ENCODE measurements at regions not wholly inside any gene's neighbourhood (a gene's known extent, or its start where the extent isn't known, plus 50 kb on each side); places are given as distances from the start of the nearest gene placed in this dataset.

DNA sequence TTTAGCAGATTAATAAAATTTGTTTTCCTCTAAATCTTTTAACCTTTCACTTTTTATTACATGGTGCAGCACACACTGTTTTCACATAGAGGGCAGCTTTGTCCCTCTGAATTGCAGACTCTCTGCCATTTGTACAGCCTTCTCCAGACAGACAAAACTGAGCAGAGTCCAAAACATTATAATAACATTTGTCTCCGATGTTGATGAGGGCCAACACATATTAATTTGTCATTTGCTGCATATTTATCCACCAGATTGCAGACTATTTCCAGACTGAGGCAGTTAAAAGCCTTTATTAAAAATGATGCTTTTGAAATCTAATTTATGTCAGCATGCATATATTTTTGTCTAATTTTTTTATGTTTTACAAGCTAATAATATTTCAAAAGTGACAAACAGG lies 1251.9 kb upstream of the SLC10A2 start:
- Histone ChIP-seq H3K9me3 (ENCODE audit: insufficient read depth, low read length) (no peaks in the 10 kb centered on the region), H3K36me3 (replicated peaks; ENCODE audit: low read depth, low read length) (no peaks in the 10 kb centered on the region), H3K4me3 (ENCODE audit: low read length) (no peak overlapping the region), H3K4me1 (ENCODE audit: low read length) (no peaks in the 10 kb centered on the region), H3K27ac (ENCODE audit: low read length) (no peak overlapping the region), H3K9ac (ENCODE audit: low read length) (no peak overlapping the region), H3K4me2 (ENCODE audit: low read length) (no peak overlapping the region), H3K79me2 (ENCODE audit: low read length) (no peaks in the 10 kb centered on the region), H3K27me3 (ENCODE audit: low read depth, low read length) (no peaks in the 10 kb centered on the region), H4K20me1 (ENCODE audit: insufficient read depth, low read length) (no peaks in the 10 kb centered on the region), H2AFZ (ENCODE audit: low read depth, low read length) (no peak overlapping the region)
- no peak for TF ChIP-seq EZH2phosphoT487 (IDR thresholded peaks at IDR 0.05; ENCODE audit: low read depth)
- TF ChIP-seq, protein P1, sequence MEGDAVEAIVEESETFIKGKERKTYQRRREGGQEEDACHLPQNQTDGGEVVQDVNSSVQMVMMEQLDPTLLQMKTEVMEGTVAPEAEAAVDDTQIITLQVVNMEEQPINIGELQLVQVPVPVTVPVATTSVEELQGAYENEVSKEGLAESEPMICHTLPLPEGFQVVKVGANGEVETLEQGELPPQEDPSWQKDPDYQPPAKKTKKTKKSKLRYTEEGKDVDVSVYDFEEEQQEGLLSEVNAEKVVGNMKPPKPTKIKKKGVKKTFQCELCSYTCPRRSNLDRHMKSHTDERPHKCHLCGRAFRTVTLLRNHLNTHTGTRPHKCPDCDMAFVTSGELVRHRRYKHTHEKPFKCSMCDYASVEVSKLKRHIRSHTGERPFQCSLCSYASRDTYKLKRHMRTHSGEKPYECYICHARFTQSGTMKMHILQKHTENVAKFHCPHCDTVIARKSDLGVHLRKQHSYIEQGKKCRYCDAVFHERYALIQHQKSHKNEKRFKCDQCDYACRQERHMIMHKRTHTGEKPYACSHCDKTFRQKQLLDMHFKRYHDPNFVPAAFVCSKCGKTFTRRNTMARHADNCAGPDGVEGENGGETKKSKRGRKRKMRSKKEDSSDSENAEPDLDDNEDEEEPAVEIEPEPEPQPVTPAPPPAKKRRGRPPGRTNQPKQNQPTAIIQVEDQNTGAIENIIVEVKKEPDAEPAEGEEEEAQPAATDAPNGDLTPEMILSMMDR (IDR thresholded peaks at IDR 0.05; ENCODE audit: low read depth, low read length): peak; percentile 42

DNA sequence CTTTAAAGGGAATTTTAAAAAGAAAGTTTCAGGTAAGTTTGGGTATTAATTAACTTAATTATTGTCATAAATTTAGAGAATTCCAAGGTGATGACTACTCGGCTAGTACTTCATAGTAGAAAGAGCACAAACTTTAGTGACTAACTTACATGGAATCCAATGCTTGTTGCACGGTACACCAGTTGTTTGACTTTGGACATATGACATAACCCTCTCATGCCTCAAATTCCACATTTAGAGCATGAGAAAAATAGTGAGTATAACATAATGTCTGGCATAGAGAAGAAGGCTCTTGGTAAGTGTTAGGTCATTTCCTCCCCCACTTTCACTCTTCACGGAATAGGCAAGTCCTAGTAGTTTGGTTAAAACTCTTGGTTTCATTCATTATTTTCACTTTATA lies 1249.4 kb upstream of the SLC10A2 start:
- Histone ChIP-seq H3K36me3 (replicated peaks; ENCODE audit: low read depth, low read length) (no peaks in the 10 kb centered on the region), H3K27me3 (ENCODE audit: low read depth, low read length) (no peaks in the 10 kb centered on the region), H3K4me3 (ENCODE audit: low read length) (no peak overlapping the region), H3K4me1 (ENCODE audit: low read length) (no peaks in the 10 kb centered on the region), H3K9ac (ENCODE audit: low read length) (no peak overlapping the region), H3K79me2 (ENCODE audit: low read length) (no peaks in the 10 kb centered on the region), H3K27ac (ENCODE audit: low read length) (no peak overlapping the region), H3K4me2 (ENCODE audit: low read length) (no peak overlapping the region), H4K20me1 (ENCODE audit: insufficient read depth, low read length) (no peaks in the 10 kb centered on the region), H2AFZ (ENCODE audit: low read depth, low read length) (no peak overlapping the region), H3K9me3 (ENCODE audit: insufficient read depth, low read length) (no peaks in the 10 kb centered on the region)
- TF ChIP-seq EZH2phosphoT487 (IDR thresholded peaks at IDR 0.05; ENCODE audit: low read depth): no peak
- TF ChIP-seq, protein P1 (IDR thresholded peaks at IDR 0.05; ENCODE audit: low read depth, low read length): no peak

DNA sequence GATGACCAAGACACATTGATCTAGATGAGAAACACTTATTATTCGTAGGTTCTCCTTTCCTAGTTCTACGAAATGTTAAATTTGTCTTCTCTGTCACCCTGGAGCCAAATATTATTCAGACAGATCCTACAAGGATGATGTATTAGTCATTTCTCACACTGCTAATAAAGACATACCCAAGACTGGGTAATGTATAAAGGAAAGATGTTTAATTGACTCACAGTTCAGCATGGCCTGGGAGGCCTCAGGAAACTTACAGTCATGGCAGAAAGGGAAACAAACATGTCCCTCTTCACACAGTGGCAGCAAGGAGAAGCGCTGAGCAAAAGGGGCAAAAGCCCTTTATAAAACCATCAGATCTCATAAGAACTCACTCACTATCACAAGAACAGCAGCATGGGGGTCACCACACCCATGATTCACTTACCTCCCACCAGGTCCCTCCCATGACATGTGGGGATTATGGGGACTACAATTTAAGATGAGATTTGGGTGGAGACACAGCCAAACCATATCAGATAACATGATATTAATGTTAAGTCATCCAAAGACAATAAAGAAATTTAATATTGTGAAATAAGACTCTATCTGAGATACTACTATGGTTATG lies 1248.8 kb upstream of the SLC10A2 start:
- H3K27me3 ChIP-seq (ENCODE audit: low read depth, low read length): no peaks in the 10 kb centered on the region
- no peak overlapping the region for H3K27ac ChIP-seq (ENCODE audit: low read length)
- H3K4me2 ChIP-seq (ENCODE audit: low read length): no peak overlapping the region
- no peak overlapping the region for H3K9ac ChIP-seq (ENCODE audit: low read length)
- H3K79me2 ChIP-seq (ENCODE audit: low read length): no peaks in the 10 kb centered on the region
- no peak for TF ChIP-seq EZH2phosphoT487 (IDR thresholded peaks at IDR 0.05; ENCODE audit: low read depth)
- TF ChIP-seq, protein P1 (IDR thresholded peaks at IDR 0.05; ENCODE audit: low read depth, low read length): no peak
- H3K4me3 ChIP-seq (ENCODE audit: low read length): no peak overlapping the region
- H3K9me3 ChIP-seq (ENCODE audit: insufficient read depth, low read length): no peaks in the 10 kb centered on the region
- no peaks in the 10 kb centered on the region for H3K36me3 ChIP-seq (replicated peaks; ENCODE audit: low read depth, low read length)
- H3K4me1 ChIP-seq (ENCODE audit: low read length): no peaks in the 10 kb centered on the region
- no peaks in the 10 kb centered on the region for H4K20me1 ChIP-seq (ENCODE audit: insufficient read depth, low read length)
- no peak overlapping the region for H2AFZ ChIP-seq (ENCODE audit: low read depth, low read length)

DNA sequence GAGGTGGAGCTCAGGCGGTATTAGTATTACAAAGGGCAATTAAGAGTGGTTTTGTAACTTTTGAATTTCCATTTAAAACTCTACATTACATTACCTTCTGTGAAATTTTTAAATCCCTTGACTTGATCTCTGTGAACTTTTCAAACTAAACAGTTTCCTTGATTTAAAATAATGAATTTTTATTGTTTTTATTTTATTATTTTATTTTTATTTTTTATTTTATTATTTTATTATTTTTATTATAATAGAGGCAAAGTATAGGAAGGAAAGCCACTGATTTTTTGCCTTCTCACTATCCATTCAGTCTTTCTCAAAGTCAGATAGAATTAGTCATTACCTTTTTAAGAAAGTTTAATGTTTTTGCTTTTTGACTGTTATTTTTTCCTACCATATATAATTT lies 1248.1 kb upstream of the SLC10A2 start:
- no peak for TF ChIP-seq EZH2phosphoT487 (IDR thresholded peaks at IDR 0.05; ENCODE audit: low read depth)
- TF ChIP-seq, protein P1 (IDR thresholded peaks at IDR 0.05; ENCODE audit: low read depth, low read length): no peak
- Histone ChIP-seq H3K4me2 (ENCODE audit: low read length) (no peak overlapping the region), H3K27ac (ENCODE audit: low read length) (no peak overlapping the region), H3K9me3 (ENCODE audit: insufficient read depth, low read length) (no peaks in the 10 kb centered on the region), H2AFZ (ENCODE audit: low read depth, low read length) (no peak overlapping the region), H3K9ac (ENCODE audit: low read length) (no peak overlapping the region), H3K27me3 (ENCODE audit: low read depth, low read length) (no peaks in the 10 kb centered on the region), H3K4me3 (ENCODE audit: low read length) (no peak overlapping the region), H3K4me1 (ENCODE audit: low read length) (no peaks in the 10 kb centered on the region), H3K36me3 (replicated peaks; ENCODE audit: low read depth, low read length) (no peaks in the 10 kb centered on the region), H3K79me2 (ENCODE audit: low read length) (no peaks in the 10 kb centered on the region), H4K20me1 (ENCODE audit: insufficient read depth, low read length) (no peaks in the 10 kb centered on the region)

Measured in OCI-LY3 (cell line).